ENCODE measurements at regions not wholly inside any gene's neighbourhood (a gene's known extent, or its start where the extent isn't known, plus 50 kb on each side); places are given as distances from the start of the nearest gene placed in this dataset.

DNA sequence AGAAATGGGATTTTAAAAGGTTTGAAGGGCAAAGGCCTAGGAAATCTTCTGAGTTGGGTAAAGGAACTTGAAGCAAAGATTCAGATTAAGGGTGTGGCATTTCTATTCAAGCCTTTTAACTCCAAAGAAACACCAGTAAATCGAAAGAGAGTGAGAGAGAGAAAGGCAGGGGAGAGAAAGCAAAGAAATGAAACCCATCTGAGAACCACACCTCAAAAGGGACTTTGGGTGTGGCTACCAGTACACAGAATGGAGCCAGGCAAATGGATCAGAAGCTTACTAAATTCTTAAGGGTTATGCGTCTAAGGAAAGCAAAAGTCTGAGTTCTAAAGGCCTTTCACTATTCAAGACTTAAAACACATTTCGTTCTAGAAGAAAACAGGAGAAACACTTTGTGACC lies 277.4 kb downstream of the BCL11B start:
- TF ChIP-seq ZNF274 (IDR thresholded peaks at IDR 0.05; ENCODE audit: low read depth, low read length), result no peak
- no peak for TF ChIP-seq SUZ12 (IDR thresholded peaks at IDR 0.05; ENCODE audit: extremely low read depth, insufficient read depth, insufficient read length)
- no peak for TF ChIP-seq YY1 (IDR thresholded peaks at IDR 0.05; ENCODE audit: insufficient read depth, insufficient read length)
